A549 (cell line): ENCODE measurements at regions not wholly inside any gene's neighbourhood (a gene's known extent, or its start where the extent isn't known, plus 50 kb on each side); places are given as distances from the start of the nearest gene placed in this dataset.

ENCODE experiments used
- CTCF ChIP-seq: fragments of >200 bp; sonication (Bioruptor Twin); formaldehyde crosslinking; IDR thresholded peaks from 3 replicates; pipeline ENCODE4 v1.5.1; 2016
- ESRRA ChIP-seq: fragments of 150-350 bp; IDR thresholded peaks from 2 replicates; pipeline ENCODE4 v1.6.1; 2014; ENCODE audit warnings: mild to moderate bottlenecking, low read length, borderline replicate concordance
- JUN ChIP-seq, 2 experiments: fragments of >200 bp; sonication (Bioruptor Twin); formaldehyde crosslinking; IDR thresholded peaks; 2 replicates in 1 of 2; 3 replicates in 1 of 2; pipeline ENCODE4 v1.6.1; 2016 to 2017
- KDM1A ChIP-seq: fragments of 200-600 bp; sonication (generic); IDR thresholded peaks from 2 replicates; pipeline ENCODE4 v1.6.1; 2016; ENCODE audit warnings: low read depth, mild to moderate bottlenecking
- NPAS2 ChIP-seq: fragments of 250-450 bp; sonication (Bioruptor Pico); IDR thresholded peaks from 2 replicates; pipeline ENCODE4 v1.8.0; 2022; ENCODE audit warnings: mild to moderate bottlenecking, moderate library complexity, borderline replicate concordance
- PHF8 ChIP-seq: fragments of 200-600 bp; sonication (generic); IDR thresholded peaks from 2 replicates; pipeline ENCODE4 v1.6.1; 2016; ENCODE audit warnings: low read depth, mild to moderate bottlenecking, antibody characterized with exemption, moderate library complexity, borderline replicate concordance
- POLR2A ChIP-seq: IDR thresholded peaks from 2 replicates; pipeline ENCODE4 v1.6.1; 2012; ENCODE audit warnings: mild to moderate bottlenecking, low read length
- SMC3 ChIP-seq: fragments of >200 bp; sonication (Bioruptor Twin); formaldehyde crosslinking; IDR thresholded peaks from 3 replicates; pipeline ENCODE4 v1.6.1; 2018; ENCODE audit warnings: inconsistent platforms
- ZFP36 ChIP-seq: fragments of 450-650 bp; IDR thresholded peaks from 2 replicates; pipeline ENCODE4 v1.6.1; 2014; ENCODE audit warnings: borderline replicate concordance; ENCODE audit not compliant: partially characterized antibody
- TF ChIP-seq, protein P1 (sequence below): fragments of >200 bp; sonication (Bioruptor Twin); formaldehyde crosslinking; IDR thresholded peaks from 3 replicates; pipeline ENCODE4 v1.6.1; 2016
- TF ChIP-seq, protein P2 (sequence below): IDR thresholded peaks from 2 replicates; pipeline ENCODE4 v1.6.1; 2012

DNA sequence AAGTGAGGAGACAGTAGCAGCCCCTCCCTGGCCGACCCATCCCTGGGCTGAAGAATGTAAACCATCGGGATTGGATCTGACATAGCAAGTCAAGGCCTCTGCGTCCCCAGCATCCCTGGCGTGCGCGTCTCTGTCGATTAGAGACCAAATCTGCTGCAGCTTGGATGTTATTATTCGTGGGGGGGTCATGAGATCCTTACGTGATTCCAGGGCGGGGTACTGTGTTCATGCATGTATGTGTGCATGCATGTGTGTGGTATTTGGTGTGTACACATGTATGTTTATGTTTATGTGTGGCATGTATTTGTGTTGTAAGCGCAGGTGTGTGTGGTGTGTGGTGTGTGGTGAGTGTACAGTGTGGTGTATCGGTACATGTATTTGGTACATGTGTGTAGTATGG, 741.8 kb upstream of the SALL3 start:
- TF ChIP-seq CTCF, result no peak
- TF ChIP-seq KDM1A, result no peak
- TF ChIP-seq ZFP36, result no peak
- TF ChIP-seq SMC3, result no peak
- no peak for TF ChIP-seq JUN (IDR thresholded peaks at IDR 0.05)
- TF ChIP-seq ESRRA, result no peak
- TF ChIP-seq, protein P1, sequence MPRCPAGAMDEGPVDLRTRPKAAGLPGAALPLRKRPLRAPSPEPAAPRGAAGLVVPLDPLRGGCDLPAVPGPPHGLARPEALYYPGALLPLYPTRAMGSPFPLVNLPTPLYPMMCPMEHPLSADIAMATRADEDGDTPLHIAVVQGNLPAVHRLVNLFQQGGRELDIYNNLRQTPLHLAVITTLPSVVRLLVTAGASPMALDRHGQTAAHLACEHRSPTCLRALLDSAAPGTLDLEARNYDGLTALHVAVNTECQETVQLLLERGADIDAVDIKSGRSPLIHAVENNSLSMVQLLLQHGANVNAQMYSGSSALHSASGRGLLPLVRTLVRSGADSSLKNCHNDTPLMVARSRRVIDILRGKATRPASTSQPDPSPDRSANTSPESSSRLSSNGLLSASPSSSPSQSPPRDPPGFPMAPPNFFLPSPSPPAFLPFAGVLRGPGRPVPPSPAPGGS, result no peak
- no peak for TF ChIP-seq NPAS2 (CRISPR knock-in tag)
- TF ChIP-seq, protein P2, sequence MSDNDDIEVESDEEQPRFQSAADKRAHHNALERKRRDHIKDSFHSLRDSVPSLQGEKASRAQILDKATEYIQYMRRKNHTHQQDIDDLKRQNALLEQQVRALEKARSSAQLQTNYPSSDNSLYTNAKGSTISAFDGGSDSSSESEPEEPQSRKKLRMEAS, result no peak
- TF ChIP-seq POLR2A, result no peak
- TF ChIP-seq PHF8, result no peak
